Inflammatory macrophage treated with lipopolysaccharide for 1 hour (primary cell): ENCODE measurements at regions not wholly inside any gene's neighbourhood (a gene's known extent, or its start where the extent isn't known, plus 50 kb on each side); places are given as distances from the start of the nearest gene placed in this dataset.

Experiments
- DNase-seq, 2 donors: peaks; one replicate each; pipeline ENCODE4 v3.0.0-alpha.2; 2020 to 2022

- DNase-seq = no peak
Observed at GRCh38 chr6:110033101-110033500, 55.0 kb downstream of the GPR6 start.

- no peak for DNase-seq
Observed at GRCh38 chr6:110033749-110034666, 55.9 kb downstream of the GPR6 start.

GRCh38 chr6:110034667-110035036 lies 56.5 kb downstream of the GPR6 start:
- DNase-seq = no peak

- DNase-seq = no peak
Observed at GRCh38 chr6:110035321-110035720, 57.2 kb downstream of the GPR6 start.

- DNase-seq = no peak
Observed at GRCh38 chr6:110036408-110037302, 58.5 kb downstream of the GPR6 start.

- no peak for DNase-seq
Observed at GRCh38 chr6:110037726-110038295, 59.7 kb downstream of the GPR6 start.

- DNase-seq = peak; percentile 77 to 90
Observed at GRCh38 chr6:110039364-110039980, 61.4 kb downstream of the GPR6 start.

GRCh38 chr6:110039981-110040383 lies 61.9 kb downstream of the GPR6 start:
- peak in 1 of 2 donors; percentile 28 for DNase-seq

GRCh38 chr6:110040716-110041115 lies 62.6 kb downstream of the GPR6 start:
- no peak for DNase-seq

- peak in 1 of 2 donors; percentile 44 for DNase-seq
Observed at GRCh38 chr6:110041126-110041525, 63.0 kb downstream of the GPR6 start.

- no peak for DNase-seq
Observed at GRCh38 chr6:110041830-110042229, 63.7 kb downstream of the GPR6 start.

- no peak for DNase-seq
Observed at GRCh38 chr6:110042670-110043296, 64.7 kb downstream of the GPR6 start.

GRCh38 chr6:110043366-110043994 lies 65.4 kb downstream of the GPR6 start:
- peak; percentile 49 to 59 for DNase-seq

- no peak for DNase-seq
Observed at GRCh38 chr6:110044096-110044495, 66.0 kb downstream of the GPR6 start.

- no peak for DNase-seq
Observed at GRCh38 chr6:110044622-110045021, 66.5 kb downstream of the GPR6 start.

GRCh38 chr6:110048221-110048875 lies 70.2 kb downstream of the GPR6 start:
- no peak for DNase-seq

GRCh38 chr6:110049696-110050439 lies 71.8 kb downstream of the GPR6 start:
- DNase-seq = no peak
